GM18870 (cell line): ENCODE measurements at regions not wholly inside any gene's neighbourhood (a gene's known extent, or its start where the extent isn't known, plus 50 kb on each side); places are given as distances from the start of the nearest gene placed in this dataset.
"Not testable (repeated sequence)": the region's sequence is repeated elsewhere in the genome, so short reads cannot be mapped to it uniquely, and the experiment has no call there.

Experiments
- ATAC-seq: cut with Tn5 transposase; IDR thresholded peaks from one replicate; pipeline ENCODE4 v1.9.1; 2021; ENCODE audit warnings: moderate library complexity; ENCODE audit not compliant: unreplicated experiment

GRCh38 chr9:42568942-42569556, 385.6 kb downstream of the SPATA31A6 start:
- not testable (repeated sequence) for ATAC-seq

GRCh38 chr9:42577851-42578250, 394.4 kb downstream of the SPATA31A6 start:
- ATAC-seq: not testable (repeated sequence)
